BLaER1 (cell line): ENCODE measurements at regions not wholly inside any gene's neighbourhood (a gene's known extent, or its start where the extent isn't known, plus 50 kb on each side); places are given as distances from the start of the nearest gene placed in this dataset.

Experiments
- H3K27ac ChIP-seq: shearing (Covaris generic); formaldehyde crosslinking; 2 replicates; pipeline ENCODE4 v1.8.1; 2022
- H3K27me3 ChIP-seq: shearing (Covaris generic); formaldehyde crosslinking; 2 replicates; pipeline ENCODE4 v1.8.1; 2022
- H3K36me3 ChIP-seq: shearing (Covaris generic); formaldehyde crosslinking; 2 replicates; pipeline ENCODE4 v1.8.1; 2022
- H3K4me1 ChIP-seq: shearing (Covaris generic); formaldehyde crosslinking; 2 replicates; pipeline ENCODE4 v1.8.1; 2022
- H3K4me2 ChIP-seq: shearing (Covaris generic); formaldehyde crosslinking; 2 replicates; pipeline ENCODE4 v1.8.1; 2022
- H3K4me3 ChIP-seq: shearing (Covaris generic); formaldehyde crosslinking; 2 replicates; pipeline ENCODE4 v1.8.1; 2022
- H3K9ac ChIP-seq: shearing (Covaris generic); formaldehyde crosslinking; 2 replicates; pipeline ENCODE4 v1.8.1; 2022
- H3K9me3 ChIP-seq: shearing (Covaris generic); formaldehyde crosslinking; 2 replicates; pipeline ENCODE4 v1.8.1; 2022
- H4K20me1 ChIP-seq: shearing (Covaris generic); formaldehyde crosslinking; 2 replicates; pipeline ENCODE4 v1.8.1; 2022
- Cebpa-rat ChIP-seq: shearing (Covaris generic); IDR thresholded peaks from 2 replicates; pipeline ENCODE4 v1.8.1; 2022

DNA sequence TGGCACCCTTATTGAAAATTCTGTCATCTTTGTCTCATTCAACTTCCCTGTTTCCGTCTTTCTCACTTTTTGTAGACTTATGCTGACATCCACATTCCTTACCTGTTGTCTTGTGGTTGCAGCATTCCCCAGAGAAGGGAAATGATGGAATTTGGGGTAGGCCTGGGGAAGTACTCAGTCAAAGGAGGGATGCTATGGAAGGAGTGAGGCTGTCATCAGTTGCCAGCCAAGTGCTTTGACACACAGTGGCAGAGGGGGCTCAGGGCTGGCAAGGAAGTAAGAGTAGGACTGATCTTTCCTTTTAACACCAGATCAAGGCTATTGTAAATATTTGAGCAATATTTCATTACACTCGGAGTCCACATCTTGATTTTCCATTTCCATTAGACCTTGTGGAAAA, 64.4 kb downstream of the RPLP1 start:
- TF ChIP-seq Cebpa-rat = no peak
- no peaks in the 10 kb centered on the region for H4K20me1 ChIP-seq
- no peaks in the 10 kb centered on the region for H3K36me3 ChIP-seq
- no peak overlapping the region for H3K9ac ChIP-seq
- no peak overlapping the region for H3K27ac ChIP-seq
- peaks cover 6% of the 10 kb centered on the region for H3K9me3 ChIP-seq
- no peak overlapping the region for H3K4me3 ChIP-seq
- no peak overlapping the region for H3K4me2 ChIP-seq
- no peaks in the 10 kb centered on the region for H3K27me3 ChIP-seq
- no peaks in the 10 kb centered on the region for H3K4me1 ChIP-seq

DNA sequence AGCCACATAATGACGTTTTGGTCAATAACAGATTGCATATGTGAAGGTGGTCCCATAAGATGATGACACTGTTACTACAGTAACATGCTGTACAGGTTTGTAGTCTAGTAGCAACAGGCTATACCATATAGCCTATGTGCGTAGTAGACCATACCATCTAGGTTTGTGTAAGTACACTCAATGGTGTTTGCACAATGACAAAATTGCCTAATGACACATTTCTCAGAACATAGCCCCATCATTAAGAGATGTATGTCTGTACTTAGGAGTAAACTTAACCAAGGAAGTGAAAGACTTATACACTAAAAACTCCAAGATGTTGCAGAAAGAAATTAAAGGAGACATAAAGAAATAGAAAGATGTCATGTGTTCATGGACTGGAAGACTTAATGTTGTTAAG, 66.2 kb downstream of the RPLP1 start:
- Histone ChIP-seq H3K4me2 (no peak overlapping the region), H4K20me1 (no peaks in the 10 kb centered on the region), H3K36me3 (no peaks in the 10 kb centered on the region), H3K27me3 (no peaks in the 10 kb centered on the region), H3K9me3 (peaks cover 6% of the 10 kb centered on the region), H3K27ac (no peak overlapping the region), H3K4me3 (no peak overlapping the region), H3K4me1 (no peaks in the 10 kb centered on the region), H3K9ac (no peak overlapping the region)
- no peak for TF ChIP-seq Cebpa-rat

- Histone ChIP-seq H3K27ac (no peak overlapping the region), H4K20me1 (no peaks in the 10 kb centered on the region), H3K4me1 (no peaks in the 10 kb centered on the region), H3K4me2 (no peak overlapping the region), H3K9me3 (peaks cover 6% of the 10 kb centered on the region), H3K27me3 (no peaks in the 10 kb centered on the region), H3K9ac (no peak overlapping the region), H3K36me3 (no peaks in the 10 kb centered on the region), H3K4me3 (no peak overlapping the region)
- TF ChIP-seq Cebpa-rat = no peak
These were observed 67.4 kb downstream of the RPLP1 start for GRCh38 chr15:69520067-69520466.

DNA sequence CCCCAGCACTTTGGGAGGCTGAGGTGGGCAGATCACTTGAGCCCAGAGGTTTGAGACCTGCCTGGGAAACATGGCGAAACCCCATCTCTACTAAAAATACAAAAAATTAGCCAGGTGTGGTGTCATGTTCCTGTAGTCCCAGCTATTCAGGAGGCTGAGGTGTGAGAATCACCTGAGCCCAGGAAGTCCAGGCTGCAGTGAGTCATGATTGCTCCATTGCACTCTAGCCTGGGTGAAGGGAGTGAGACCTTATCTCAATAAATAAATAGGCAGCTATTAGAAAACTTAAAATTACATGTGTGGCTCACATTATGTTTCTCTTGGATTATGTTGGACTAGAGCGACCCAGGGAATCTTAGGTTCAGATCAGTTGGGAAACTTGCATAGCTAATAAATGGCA, 69.7 kb downstream of the RPLP1 start:
- H3K27me3 ChIP-seq = no peaks in the 10 kb centered on the region
- no peaks in the 10 kb centered on the region for H3K4me1 ChIP-seq
- no peak overlapping the region for H3K9ac ChIP-seq
- no peak overlapping the region for H3K4me2 ChIP-seq
- no peak for TF ChIP-seq Cebpa-rat
- no peak overlapping the region for H3K27ac ChIP-seq
- H3K4me3 ChIP-seq = no peak overlapping the region
- no peaks in the 10 kb centered on the region for H4K20me1 ChIP-seq
- no peaks in the 10 kb centered on the region for H3K9me3 ChIP-seq
- no peaks in the 10 kb centered on the region for H3K36me3 ChIP-seq

- Histone ChIP-seq H3K4me2 (no peak overlapping the region), H3K4me3 (no peak overlapping the region), H3K4me1 (no peaks in the 10 kb centered on the region), H3K36me3 (no peaks in the 10 kb centered on the region), H3K27me3 (no peaks in the 10 kb centered on the region), H3K9ac (no peak overlapping the region), H3K9me3 (no peaks in the 10 kb centered on the region), H3K27ac (no peak overlapping the region), H4K20me1 (no peaks in the 10 kb centered on the region)
- no peak for TF ChIP-seq Cebpa-rat
These were observed 70.7 kb downstream of the RPLP1 start for GRCh38 chr15:69523010-69524001.

- Histone ChIP-seq H3K9me3 (no peaks in the 10 kb centered on the region), H3K4me2 (no peak overlapping the region), H3K4me3 (no peak overlapping the region), H3K36me3 (no peaks in the 10 kb centered on the region), H3K27me3 (no peaks in the 10 kb centered on the region), H3K9ac (no peak overlapping the region), H3K4me1 (no peaks in the 10 kb centered on the region), H3K27ac (no peak overlapping the region), H4K20me1 (no peaks in the 10 kb centered on the region)
- no peak for TF ChIP-seq Cebpa-rat
These were observed 71.7 kb downstream of the RPLP1 start for GRCh38 chr15:69524296-69524695.

GRCh38 chr15:69524814-69525213, 72.2 kb downstream of the RPLP1 start:
- Histone ChIP-seq H3K27ac (no peak overlapping the region), H3K36me3 (no peaks in the 10 kb centered on the region), H3K4me3 (no peak overlapping the region), H4K20me1 (no peaks in the 10 kb centered on the region), H3K4me2 (no peak overlapping the region), H3K27me3 (no peaks in the 10 kb centered on the region), H3K4me1 (no peaks in the 10 kb centered on the region), H3K9me3 (no peaks in the 10 kb centered on the region), H3K9ac (no peak overlapping the region)
- no peak for TF ChIP-seq Cebpa-rat

DNA sequence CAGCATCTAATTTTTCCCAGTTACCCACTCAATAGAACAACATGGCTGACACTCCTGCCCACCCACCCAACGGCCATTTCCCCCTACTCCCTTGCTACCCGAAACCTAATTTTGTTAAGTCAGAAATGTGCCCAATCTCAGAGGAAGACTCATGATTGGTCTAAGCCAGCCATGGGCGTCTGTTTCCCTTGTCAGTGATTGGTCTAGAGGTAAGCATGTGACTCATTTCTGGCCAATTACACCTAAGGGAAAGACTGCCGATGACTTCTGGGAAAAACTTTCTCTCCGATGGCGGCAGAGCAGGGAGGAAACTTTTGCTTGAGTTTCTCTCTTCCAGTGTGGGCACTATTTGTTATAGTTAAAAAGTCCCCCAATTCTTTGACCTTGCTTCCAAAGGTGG, 72.9 kb downstream of the RPLP1 start:
- H3K36me3 ChIP-seq = no peaks in the 10 kb centered on the region
- H3K4me2 ChIP-seq = no peak overlapping the region
- H3K27ac ChIP-seq = no peak overlapping the region
- H3K9me3 ChIP-seq = no peaks in the 10 kb centered on the region
- H3K4me3 ChIP-seq = no peak overlapping the region
- H3K27me3 ChIP-seq = no peaks in the 10 kb centered on the region
- TF ChIP-seq Cebpa-rat = no peak
- no peak overlapping the region for H3K9ac ChIP-seq
- no peaks in the 10 kb centered on the region for H4K20me1 ChIP-seq
- H3K4me1 ChIP-seq = no peaks in the 10 kb centered on the region

- TF ChIP-seq Cebpa-rat = no peak
- Histone ChIP-seq H3K4me1 (no peaks in the 10 kb centered on the region), H3K4me3 (no peak overlapping the region), H3K36me3 (no peaks in the 10 kb centered on the region), H3K9me3 (no peaks in the 10 kb centered on the region), H3K9ac (no peak overlapping the region), H3K27ac (no peak overlapping the region), H3K4me2 (no peak overlapping the region), H3K27me3 (no peaks in the 10 kb centered on the region), H4K20me1 (no peaks in the 10 kb centered on the region)
These were observed 73.8 kb downstream of the RPLP1 start for GRCh38 chr15:69526081-69527061.

DNA sequence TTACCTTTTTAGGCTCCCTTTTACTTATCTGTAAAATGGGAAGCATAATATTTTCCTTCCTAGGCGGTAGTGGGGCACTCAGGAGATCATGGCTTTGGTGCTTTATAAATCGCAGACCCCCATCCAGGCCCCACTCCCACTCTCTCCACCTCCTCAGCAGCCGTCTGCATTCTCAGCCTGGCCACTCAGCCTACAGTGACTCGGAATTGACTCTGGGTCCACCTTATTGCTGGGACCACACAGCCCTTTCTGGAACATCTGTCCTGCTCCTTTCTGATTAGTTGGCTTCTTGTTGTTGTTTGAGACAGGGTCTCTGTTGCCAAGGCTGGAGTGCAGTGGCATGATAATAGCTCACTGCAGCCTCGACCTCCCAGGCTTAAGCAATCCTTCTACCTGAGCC, 76.5 kb downstream of the RPLP1 start:
- no peaks in the 10 kb centered on the region for H3K9me3 ChIP-seq
- no peak overlapping the region for H3K4me3 ChIP-seq
- H3K36me3 ChIP-seq = no peaks in the 10 kb centered on the region
- H3K4me2 ChIP-seq = no peak overlapping the region
- no peak overlapping the region for H3K27ac ChIP-seq
- no peaks in the 10 kb centered on the region for H4K20me1 ChIP-seq
- no peak overlapping the region for H3K9ac ChIP-seq
- no peaks in the 10 kb centered on the region for H3K27me3 ChIP-seq
- TF ChIP-seq Cebpa-rat = no peak
- 0 out of 2 replicates have a peak, but pooled peaks cover 9% of the 10 kb centered on the region for H3K4me1 ChIP-seq
